ENCODE measurements at regions not wholly inside any gene's neighbourhood (a gene's known extent, or its start where the extent isn't known, plus 50 kb on each side); places are given as distances from the start of the nearest gene placed in this dataset.
"Not testable (repeated sequence)": the region's sequence is repeated elsewhere in the genome, so short reads cannot be mapped to it uniquely, and the experiment has no call there.

- no peak for DNase-seq
Observed at GRCh38 chr12:126418400-126418799, 1353.2 kb downstream of the AACS start.

- no peak for DNase-seq
Observed at GRCh38 chr12:126419131-126419530, 1353.9 kb downstream of the AACS start.

GRCh38 chr12:126424696-126425095 lies 1359.5 kb downstream of the AACS start:
- DNase-seq = no peak

DNA sequence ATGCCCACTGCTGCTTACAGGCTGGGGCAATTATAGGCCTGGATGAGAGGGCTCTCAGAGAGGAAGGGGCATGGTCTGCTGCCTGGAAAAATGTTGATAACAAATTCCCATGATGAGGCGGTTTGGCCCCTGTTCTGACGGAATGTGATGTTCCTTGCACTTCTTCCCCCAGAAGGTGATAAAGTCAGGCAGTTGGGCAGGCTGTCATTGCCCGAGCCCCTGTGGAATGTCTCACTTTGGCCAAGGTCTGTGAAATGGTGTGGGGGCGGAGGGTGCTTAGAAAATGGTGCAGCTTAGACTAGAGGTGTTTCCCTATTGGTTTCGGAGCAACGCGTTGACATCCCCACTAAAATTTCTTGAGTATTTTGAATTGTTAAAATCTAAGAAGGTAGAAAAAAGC lies 1360.0 kb downstream of the AACS start:
- no peak for DNase-seq

- DNase-seq = no peak
Observed at GRCh38 chr12:126428769-126429168, 1363.5 kb downstream of the AACS start.

- no peak for DNase-seq
Observed at GRCh38 chr12:126430921-126431320, 1365.7 kb downstream of the AACS start.

GRCh38 chr12:126431767-126432166 lies 1366.5 kb downstream of the AACS start:
- DNase-seq = no peak

GRCh38 chr12:126432780-126433179 lies 1367.5 kb downstream of the AACS start:
- DNase-seq = no peak

DNA sequence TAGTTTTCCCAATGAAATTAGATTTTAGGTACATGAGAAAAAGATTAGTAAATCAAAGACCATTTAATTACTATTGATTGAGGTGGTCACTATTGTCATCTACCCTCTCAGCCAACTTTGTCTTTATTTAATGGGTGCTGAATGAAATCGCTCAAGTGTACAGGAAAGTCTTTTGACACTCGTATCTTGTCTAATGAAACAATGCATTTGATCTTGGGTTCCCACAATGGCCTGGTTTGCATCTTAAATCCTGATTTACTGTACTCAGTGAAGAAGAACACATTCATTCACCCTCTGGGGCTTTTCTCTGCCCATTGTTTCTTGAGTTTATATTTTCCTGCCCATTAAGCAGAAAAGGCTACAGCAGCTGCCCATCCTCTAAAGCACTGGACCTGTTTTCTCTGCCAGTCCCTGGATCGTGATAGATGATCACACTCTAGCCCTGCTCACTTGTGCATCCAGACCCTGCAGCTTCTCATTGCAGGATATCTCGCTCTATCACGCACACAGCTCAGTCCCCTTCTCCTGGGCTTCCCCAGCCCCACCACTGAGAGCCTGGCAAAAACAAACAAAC lies 1369.3 kb downstream of the AACS start:
- no peak for DNase-seq

GRCh38 chr12:126436041-126436440 lies 1370.8 kb downstream of the AACS start:
- DNase-seq = no peak

DNA sequence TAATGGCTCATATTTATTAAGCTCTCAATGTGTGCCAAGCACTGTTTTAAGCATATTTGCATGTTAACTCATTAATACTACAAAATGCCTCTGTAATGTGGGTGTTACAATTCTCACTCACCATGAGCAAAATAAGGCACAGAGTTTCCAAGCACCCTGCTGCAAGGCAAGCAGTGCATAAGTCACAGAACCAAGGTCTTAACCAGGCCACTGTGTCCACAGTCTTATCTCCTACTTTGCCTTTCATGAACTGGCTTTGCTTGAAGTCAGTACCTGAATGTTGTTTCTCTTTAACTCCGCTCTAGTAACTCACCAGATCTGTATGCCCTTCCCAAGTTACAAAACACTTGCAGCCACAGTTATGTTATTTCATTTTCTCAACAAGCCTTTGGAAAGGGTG lies 1372.7 kb downstream of the AACS start:
- DNase-seq = no peak

GRCh38 chr12:126443977-126444376 lies 1378.7 kb downstream of the AACS start:
- no peak for DNase-seq

DNA sequence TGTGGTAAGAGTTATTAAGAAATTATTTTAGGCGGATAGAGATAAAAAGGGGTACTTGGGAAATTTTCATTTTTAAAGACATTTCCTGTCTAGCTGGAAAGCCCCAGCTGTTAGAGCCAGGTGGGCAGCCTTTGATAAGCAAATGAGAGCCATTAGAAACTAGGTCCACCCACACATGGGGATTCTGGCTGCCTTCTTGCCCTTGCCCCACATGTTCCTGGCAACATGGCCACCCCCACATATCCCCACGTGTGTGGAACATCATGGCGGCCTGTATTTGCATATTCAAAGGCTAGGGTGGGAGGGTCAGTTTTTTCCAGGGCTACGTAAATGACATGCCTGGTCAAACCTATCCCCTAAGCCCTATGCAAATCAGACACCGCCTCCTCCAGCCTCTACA lies 1382.1 kb downstream of the AACS start:
- DNase-seq = no peak

GRCh38 chr12:126451809-126452208 lies 1386.6 kb downstream of the AACS start:
- no peak for DNase-seq

DNA sequence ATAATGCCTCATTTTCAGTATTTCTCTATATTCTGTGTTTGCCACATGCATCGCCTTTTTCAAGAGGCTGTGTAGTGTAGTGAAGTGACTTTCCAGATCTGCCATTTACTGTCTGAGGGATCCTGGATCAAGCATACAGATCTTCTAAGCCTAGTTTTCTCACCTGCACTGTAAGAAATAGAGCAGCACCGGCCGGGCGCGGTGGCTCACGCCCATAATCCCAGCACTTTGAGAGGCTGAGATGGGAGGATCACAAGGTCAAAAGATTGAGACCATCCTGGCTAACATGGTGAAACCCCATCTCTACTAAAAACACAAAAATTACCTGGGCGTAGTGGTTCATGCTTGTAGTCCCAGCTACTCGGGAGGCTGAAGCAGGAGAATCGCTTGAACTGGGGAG lies 1387.5 kb downstream of the AACS start:
- not testable (repeated sequence) for DNase-seq

GRCh38 chr12:126454581-126454980 lies 1389.3 kb downstream of the AACS start:
- no peak for DNase-seq

DNA sequence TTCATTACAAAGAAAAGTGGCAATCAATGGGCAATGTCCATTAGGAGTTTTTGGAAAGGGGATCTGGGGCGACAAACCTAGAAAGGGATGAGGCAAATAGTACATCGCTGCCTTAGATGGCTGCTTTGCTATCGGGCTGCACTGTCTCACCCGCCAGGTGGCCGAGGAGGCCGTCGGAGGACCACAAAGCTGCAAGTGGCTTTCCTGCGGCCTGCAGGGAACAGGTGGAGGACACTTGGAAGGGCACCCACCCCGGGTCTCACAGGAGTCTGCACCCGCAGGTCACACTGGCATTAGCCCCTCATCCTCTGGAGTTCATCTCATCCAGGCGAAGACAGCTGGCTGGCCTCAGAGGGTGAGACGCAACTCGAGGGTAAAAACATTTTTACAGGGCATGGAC lies 1392.5 kb downstream of the AACS start:
- DNase-seq = no peak

DNA sequence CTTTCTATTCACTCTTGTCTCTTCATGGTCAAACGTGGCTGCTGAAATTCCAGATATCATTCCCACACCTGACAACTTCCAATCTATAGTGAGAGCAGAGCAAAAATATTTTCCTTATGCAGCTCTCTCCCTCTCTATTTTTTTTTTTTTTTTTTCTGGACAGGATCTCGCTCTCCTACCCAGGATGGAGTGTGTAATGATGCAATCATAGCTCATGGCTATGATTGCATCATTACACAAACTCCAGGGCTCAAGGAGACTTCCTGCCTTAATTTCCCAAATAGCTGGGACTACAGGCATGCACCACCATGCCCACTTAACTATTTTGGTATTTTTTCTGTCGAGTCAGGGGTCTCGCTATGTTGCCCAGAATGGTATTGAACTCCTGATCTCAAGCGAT lies 1398.9 kb downstream of the AACS start:
- no peak for DNase-seq

- DNase-seq = no peak
Observed at GRCh38 chr12:126469211-126469610, 1404.0 kb downstream of the AACS start.

GRCh38 chr12:126474703-126475102 lies 1409.5 kb downstream of the AACS start:
- no peak for DNase-seq

DNA sequence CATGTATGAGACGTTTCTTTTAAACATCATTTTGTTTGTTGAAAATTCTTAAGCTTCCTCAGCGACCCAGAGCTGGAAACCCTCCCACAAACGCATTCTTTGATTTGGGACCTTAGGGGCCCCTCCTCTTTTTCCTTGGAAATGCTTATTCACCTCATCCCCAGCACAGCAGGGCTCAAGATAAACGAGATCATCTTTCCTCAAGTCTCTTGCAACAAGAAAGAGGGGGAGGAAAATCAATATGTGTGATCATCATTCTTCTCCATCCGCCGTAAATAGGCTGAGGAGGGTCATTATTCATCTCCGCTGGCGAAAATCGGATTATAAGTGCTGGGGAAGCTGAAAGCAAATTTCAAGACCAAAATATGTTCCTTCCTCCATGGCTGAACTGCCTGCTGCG lies 1415.2 kb downstream of the AACS start:
- DNase-seq = no peak

- DNase-seq = no peak
Observed at GRCh38 chr12:126481688-126482087, 1416.5 kb downstream of the AACS start.

DNA sequence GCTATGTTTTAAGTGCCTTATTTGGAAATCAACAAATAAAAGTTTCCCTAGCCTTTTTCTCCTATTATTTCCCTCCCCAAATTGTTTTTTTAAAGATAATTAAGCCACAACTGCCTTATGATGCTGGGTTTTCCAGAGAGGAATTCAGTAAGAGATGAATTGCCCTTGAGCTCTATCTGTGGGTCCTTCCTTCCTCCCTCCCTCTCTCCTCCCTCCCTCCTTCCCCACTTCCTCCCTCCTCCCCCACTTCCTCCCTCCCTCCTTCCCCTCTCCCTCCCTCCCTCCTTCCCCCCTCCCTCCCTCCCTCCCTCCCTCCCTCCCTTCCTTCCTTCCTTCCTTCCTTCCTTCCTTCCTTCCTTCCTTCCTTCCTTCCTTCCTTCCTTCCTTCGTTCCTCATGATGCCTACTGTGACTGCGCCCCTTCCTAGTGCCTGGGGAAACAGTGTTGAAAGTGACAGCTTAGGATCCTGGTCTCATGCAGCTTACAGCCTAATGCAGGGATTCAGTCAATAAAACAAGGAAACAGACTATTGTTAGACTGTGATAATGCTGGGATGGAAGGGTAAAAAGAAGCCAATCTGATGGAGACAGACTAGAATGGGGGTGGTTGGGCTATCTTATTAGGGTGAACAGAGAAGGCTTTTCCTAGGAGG lies 1417.1 kb downstream of the AACS start:
- DNase-seq = no peak

DNA sequence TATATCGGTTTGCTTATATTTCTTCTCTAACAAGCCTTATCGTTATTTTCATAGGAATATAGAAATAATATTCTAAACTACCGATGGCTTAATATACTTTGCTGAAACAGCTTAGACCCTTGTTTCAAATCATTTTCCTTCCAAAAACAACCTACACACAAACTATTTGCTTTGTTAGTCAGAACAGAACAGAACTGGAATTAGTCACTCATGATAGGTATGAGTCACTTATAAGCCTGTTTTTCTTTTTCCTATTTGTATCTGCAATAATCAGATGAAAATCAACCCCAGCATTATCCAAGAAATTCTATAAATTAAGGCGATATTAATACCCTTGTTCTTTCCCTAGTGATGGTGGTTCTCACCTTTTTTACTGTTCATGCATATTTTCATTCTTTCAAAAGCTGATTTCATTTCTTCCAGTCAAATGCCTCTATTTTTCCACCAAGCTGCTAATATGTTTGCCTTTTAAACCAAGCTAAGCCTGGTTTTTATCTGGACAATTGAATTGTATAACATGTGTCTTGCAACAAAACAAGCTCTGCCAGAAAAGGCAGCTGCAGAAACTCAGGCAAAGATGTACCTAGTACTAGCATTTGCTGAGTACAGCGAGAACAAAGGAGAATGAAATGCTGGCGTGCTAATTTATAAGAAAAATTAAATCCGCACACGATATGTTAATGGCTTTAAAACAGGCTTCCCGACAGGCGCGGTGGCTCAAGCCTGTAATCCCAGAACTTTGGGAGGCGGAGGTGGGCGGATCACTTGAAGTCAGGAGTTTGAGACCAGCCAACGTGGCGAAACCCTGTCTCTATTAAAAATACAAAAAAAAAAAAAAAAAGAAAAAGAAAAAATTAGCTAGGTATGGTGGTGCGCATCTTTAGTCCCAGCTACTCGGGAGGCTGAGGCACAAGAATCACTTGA lies 1418.2 kb downstream of the AACS start:
- no peak for DNase-seq
